Colonic mucosa (tissue), 4 donors: ENCODE measurements at regions not wholly inside any gene's neighbourhood (a gene's known extent, or its start where the extent isn't known, plus 50 kb on each side); places are given as distances from the start of the nearest gene placed in this dataset.

Source experiments
- DNase-seq: peaks from one replicate; pipeline ENCODE4 v3.0.0-alpha.2; 2020
- H3K27ac ChIP-seq: fragments of 200-600 bp; one replicate; pipeline ENCODE4 v1.8.0; 2021
- H3K27me3 ChIP-seq: fragments of 200-600 bp; one replicate; pipeline ENCODE4 v1.8.0; 2021
- H3K36me3 ChIP-seq: fragments of 200-600 bp; one replicate; pipeline ENCODE4 v1.8.0; 2021
- H3K4me1 ChIP-seq: fragments of 200-600 bp; one replicate; pipeline ENCODE4 v1.8.0; 2021; ENCODE audit warnings: mild to moderate bottlenecking
- H3K4me3 ChIP-seq: fragments of 200-600 bp; one replicate; pipeline ENCODE4 v1.8.0; 2021
- H3K9ac ChIP-seq, 2 donors: one replicate each; pipeline ENCODE4 v1.7.0; 2013; ENCODE audit warnings: control low read depth in 2 of 2, low read depth in 2 of 2, low read length in 2 of 2
- H3K9me3 ChIP-seq: fragments of 200-600 bp; one replicate; pipeline ENCODE4 v1.8.0; 2021
- intact Hi-C: fragments of 100-400 bp; cut with DNase I; formaldehyde crosslinking; loops from one replicate; pipeline ENCODE4 v1.14.1; 2022
- TF ChIP-seq, protein P1 (sequence below): fragments of 200-600 bp; IDR thresholded peaks from one replicate; pipeline ENCODE4 v1.8.0; 2022; ENCODE audit warnings: antibody characterized with exemption, mild to moderate bottlenecking
- donor health status: healthy.
- donor health status: DM: no; HTN: no; CAD: no.
- donor health status: DM: no; HTN: no; CAD: no.

DNA sequence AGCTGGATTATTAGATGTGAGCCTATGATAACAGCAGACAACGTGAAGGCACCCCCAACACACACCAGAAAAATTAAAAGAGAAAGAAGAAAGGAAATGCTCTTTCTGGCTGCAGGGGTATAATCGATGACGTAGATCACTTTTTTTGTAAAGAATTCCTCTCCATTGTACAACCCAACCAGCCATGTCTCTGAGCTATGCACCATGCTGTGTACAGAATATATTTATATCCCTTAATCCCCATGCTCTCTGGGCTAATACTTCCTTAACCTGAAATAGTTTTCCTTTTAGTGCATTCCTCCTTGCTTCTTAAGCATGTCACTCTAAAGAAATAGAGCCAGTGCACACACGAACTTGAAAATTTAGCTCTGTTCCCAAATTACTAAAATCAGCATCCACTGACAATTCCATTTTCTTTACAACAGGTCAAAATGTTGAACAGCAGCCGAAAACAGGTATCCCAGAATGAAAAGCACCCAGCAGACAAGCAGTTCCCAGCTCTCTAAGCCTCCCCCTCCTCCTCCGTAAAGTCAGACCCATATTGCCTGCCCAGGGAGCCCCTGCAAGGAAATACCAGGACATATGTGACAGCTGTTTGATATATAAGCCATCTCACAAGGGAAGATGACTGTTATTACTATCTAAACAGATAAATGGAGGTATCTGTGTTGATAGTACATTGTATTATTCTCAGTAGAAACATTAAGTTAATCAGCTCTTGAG, 247.4 kb upstream of the RAB6C start:
- intact Hi-C loops = no loop called here
- no peaks in the 10 kb centered on the region for H3K4me1 ChIP-seq
- no peak overlapping the region for H3K4me3 ChIP-seq
- H3K36me3 ChIP-seq = no peaks in the 10 kb centered on the region
- DNase-seq = no peak
- H3K27ac ChIP-seq = no peak overlapping the region
- no peaks in the 10 kb centered on the region for H3K9me3 ChIP-seq
- H3K27me3 ChIP-seq = no peaks in the 10 kb centered on the region
- H3K9ac ChIP-seq = no peak overlapping the region
- TF ChIP-seq, protein P1, sequence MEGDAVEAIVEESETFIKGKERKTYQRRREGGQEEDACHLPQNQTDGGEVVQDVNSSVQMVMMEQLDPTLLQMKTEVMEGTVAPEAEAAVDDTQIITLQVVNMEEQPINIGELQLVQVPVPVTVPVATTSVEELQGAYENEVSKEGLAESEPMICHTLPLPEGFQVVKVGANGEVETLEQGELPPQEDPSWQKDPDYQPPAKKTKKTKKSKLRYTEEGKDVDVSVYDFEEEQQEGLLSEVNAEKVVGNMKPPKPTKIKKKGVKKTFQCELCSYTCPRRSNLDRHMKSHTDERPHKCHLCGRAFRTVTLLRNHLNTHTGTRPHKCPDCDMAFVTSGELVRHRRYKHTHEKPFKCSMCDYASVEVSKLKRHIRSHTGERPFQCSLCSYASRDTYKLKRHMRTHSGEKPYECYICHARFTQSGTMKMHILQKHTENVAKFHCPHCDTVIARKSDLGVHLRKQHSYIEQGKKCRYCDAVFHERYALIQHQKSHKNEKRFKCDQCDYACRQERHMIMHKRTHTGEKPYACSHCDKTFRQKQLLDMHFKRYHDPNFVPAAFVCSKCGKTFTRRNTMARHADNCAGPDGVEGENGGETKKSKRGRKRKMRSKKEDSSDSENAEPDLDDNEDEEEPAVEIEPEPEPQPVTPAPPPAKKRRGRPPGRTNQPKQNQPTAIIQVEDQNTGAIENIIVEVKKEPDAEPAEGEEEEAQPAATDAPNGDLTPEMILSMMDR = no peak

DNA sequence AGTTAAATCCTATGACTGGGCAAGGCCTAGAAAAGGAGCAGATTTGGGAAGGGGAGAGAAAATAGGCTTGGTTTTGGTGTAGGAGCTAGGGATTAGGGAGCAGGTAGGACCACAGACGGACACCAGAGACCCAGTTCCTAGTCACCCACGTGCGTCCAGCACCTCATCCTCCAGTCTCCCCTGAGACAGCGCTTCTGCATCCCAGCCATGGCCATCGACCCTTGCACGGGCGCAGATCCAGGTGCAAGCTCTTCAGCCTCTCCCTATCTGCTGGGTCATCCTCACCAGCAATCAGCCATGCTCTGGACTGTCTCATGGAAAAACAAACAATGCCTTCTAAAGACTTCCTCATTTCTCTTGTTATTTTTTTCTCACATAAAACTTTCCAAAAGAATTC, 246.8 kb upstream of the RAB6C start:
- intact Hi-C loops = no loop called here
- no peaks in the 10 kb centered on the region for H3K36me3 ChIP-seq
- TF ChIP-seq, protein P1 = no peak
- no peaks in the 10 kb centered on the region for H3K4me1 ChIP-seq
- DNase-seq = no peak
- H3K27me3 ChIP-seq = no peaks in the 10 kb centered on the region
- H3K4me3 ChIP-seq = no peak overlapping the region
- no peak overlapping the region for H3K27ac ChIP-seq
- no peaks in the 10 kb centered on the region for H3K9me3 ChIP-seq
- H3K9ac ChIP-seq = no peak overlapping the region

DNA sequence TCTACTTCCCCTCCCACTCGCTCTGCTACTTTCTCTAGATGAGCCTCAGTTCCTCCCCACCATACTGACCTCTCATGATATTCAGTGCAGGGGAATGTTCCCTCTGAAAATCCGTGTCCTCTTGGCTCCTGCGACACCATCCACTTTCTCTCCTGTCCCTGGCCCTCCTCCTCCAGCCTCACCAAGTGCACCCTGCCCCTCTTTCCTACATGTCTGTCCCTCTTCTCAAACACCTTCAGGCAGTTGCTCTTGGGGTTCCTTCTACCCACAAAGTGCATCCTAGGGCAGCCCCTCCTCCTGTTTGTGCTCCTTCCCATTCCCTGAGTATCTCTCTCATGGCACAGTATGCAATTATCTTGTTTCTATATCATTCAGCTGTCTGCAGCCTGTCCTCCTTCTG, 246.4 kb upstream of the RAB6C start:
- Histone ChIP-seq H3K27ac (no peak overlapping the region), H3K9ac (no peak overlapping the region), H3K9me3 (no peaks in the 10 kb centered on the region), H3K27me3 (no peaks in the 10 kb centered on the region), H3K4me1 (no peaks in the 10 kb centered on the region), H3K36me3 (no peaks in the 10 kb centered on the region), H3K4me3 (no peak overlapping the region)
- intact Hi-C loops = no loop called here
- TF ChIP-seq, protein P1 = no peak
- no peak for DNase-seq

DNA sequence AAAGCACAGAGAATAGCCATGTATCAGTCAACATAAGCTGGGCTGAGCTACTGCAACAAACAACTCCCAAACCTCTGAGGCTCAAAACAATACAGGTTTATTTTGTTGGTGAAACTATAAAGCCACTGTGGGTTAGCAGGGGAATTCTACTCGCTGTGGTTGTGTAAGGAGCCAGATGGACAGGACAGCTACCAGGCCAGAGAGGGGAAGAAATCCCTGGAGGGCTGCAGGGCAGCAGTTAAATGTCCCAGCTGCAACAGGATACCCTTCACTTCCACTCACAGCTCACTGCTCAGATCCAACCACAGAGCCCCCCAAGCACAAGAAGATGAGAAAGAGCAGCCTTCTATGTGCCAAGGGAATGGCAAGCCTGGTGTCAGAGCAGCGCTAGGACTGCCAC, 245.9 kb upstream of the RAB6C start:
- intact Hi-C loops = no loop called here
- H3K9ac ChIP-seq = no peak overlapping the region
- no peaks in the 10 kb centered on the region for H3K27me3 ChIP-seq
- TF ChIP-seq, protein P1 = no peak
- H3K27ac ChIP-seq = no peak overlapping the region
- no peaks in the 10 kb centered on the region for H3K36me3 ChIP-seq
- no peaks in the 10 kb centered on the region for H3K4me1 ChIP-seq
- H3K4me3 ChIP-seq = no peak overlapping the region
- DNase-seq = no peak
- H3K9me3 ChIP-seq = no peaks in the 10 kb centered on the region

DNA sequence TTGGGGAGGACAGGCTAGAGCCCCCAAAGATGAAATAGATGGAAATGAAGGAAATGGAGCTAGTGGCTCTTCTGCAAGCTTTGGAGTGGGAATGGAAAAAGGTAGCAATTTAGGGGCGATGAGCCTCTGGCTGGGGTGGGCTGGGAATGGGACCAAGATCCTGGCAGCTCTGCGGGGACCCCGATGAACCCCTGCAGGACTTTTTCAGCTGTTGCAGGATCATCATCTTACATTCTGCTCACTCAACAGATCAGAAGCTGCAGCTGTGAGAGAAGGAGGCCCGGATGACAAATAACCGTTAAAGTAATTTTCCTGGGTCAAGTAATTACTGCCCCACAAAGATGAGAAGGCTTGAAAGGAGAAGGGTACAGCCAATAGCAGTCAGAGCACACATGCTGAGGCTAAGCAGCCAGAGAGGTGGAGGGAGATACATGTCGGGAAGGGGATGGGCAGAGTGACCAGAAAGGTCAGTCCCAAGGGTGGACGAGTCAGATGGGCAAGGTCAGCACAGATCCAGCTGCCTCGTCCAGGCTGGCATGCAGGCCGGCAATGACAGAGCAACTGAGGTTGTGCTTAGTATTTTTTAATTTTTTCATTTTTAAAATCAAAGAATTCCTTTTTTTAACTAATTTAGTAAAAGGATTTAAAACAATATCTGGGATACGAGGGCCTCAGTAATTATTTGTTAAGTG, 245.0 kb upstream of the RAB6C start:
- Histone ChIP-seq H3K4me1 (no peaks in the 10 kb centered on the region), H3K27me3 (no peaks in the 10 kb centered on the region), H3K9ac (no peak overlapping the region), H3K9me3 (no peaks in the 10 kb centered on the region), H3K36me3 (no peaks in the 10 kb centered on the region), H3K4me3 (no peak overlapping the region), H3K27ac (no peak overlapping the region)
- intact Hi-C loops = no loop called here
- DNase-seq = no peak
- TF ChIP-seq, protein P1 = no peak
